NK-92 (cell line): ENCODE measurements at regions not wholly inside any gene's neighbourhood (a gene's known extent, or its start where the extent isn't known, plus 50 kb on each side); places are given as distances from the start of the nearest gene placed in this dataset.
"Not testable (repeated sequence)": the region's sequence is repeated elsewhere in the genome, so short reads cannot be mapped to it uniquely, and the experiment has no call there.

ENCODE experiments used
- DNase-seq: peaks from one replicate; lab custom pipeline; 2025; ENCODE audit not compliant: unreplicated experiment; lab: John Stamatoyannopoulos, UW

DNA sequence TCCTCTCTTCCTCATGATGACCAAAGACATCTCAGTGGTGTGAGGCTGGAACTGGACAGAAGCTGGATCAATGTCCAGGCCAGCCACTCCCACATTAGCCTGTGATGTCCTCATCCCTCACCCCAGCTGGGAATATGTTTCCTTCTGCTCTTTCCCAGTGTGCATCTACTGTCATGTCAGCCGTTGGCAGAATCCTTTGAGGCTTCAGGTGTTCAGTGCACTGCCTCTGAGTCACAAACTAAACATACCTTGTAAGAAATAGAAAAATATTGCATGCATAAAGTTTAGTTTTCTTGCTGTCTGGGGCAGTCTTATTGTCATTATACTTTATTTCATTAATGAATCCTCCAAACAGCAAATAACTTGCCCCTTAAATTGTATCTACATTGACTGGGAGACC, 161.6 kb upstream of the RASGRP1 start:
- no peak for DNase-seq

DNA sequence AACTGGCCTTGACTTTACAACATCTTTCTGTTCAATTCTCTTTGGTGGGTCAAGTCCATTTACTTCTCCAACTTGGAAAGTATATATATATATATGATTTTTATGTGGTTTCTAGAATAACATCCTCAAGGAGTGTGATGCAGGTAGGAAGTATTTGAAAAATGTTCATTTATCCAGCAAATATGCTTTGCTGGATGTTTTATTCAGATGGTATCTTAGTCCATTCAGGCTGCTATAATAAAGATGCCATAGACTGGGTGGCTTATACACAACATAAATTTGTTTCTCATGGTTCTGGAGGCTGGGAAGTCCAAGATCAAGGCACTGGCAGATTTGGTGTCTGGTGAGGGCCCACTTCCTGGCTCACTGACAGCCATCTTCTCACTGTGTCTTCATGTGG, 168.7 kb upstream of the RASGRP1 start:
- no peak for DNase-seq

DNA sequence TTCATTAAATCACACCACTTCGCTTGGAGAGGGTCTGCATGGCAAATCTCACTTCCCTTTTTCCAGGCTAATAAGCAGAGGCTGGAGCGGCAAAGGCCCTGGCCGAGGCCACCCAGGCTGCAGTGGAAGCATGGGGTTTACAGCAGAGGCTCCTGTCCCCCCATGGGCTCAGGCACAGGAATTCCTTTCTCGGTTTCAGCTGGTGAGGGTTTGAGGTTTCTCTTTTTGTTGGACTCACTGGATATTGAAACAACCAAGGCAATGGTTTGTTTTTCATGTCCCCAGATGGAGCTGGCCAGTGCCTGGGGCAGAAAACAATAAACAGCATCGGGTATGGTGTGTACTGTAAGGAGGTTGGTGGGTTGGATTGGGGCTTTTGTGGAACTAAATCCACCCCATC, 175.6 kb upstream of the RASGRP1 start:
- DNase-seq = no peak

DNA sequence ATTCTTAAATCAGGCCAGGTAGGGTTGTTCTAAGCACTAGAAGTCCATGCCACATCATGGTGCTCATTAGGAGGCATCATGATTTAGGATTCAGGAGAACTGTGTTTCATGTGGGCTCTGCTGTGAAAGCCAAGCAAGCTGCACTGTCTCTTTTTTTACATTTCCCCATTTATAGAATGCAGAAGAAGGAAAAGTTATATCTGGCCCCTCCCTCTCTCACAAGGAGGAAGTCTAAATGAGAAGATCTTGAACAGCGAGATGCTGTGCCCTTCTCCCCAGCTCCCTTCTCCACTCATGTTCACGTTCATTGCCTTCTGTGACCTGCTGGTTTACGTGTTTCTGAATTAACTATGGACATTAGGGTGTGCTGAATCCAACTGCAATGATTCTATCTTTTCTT, 178.5 kb upstream of the RASGRP1 start:
- no peak for DNase-seq

DNA sequence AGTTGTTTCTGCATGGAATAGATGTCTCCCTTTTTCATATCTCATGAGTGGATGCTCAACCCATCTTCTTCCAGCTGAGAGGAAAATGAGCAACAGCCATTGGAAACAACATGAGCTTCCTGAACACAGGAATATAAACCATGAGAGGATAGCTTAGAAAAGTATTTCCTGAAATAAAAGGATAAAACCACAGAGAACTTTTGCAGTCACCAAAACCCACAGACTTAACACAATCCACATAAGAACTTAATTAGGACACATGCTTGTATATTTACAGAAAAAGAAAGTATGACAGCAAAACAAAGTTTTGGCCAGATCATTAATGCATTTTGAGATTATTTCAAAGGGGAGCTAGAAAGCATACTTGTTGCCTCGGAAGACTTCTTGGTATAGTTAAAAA, 180.5 kb upstream of the RASGRP1 start:
- no peak for DNase-seq

DNA sequence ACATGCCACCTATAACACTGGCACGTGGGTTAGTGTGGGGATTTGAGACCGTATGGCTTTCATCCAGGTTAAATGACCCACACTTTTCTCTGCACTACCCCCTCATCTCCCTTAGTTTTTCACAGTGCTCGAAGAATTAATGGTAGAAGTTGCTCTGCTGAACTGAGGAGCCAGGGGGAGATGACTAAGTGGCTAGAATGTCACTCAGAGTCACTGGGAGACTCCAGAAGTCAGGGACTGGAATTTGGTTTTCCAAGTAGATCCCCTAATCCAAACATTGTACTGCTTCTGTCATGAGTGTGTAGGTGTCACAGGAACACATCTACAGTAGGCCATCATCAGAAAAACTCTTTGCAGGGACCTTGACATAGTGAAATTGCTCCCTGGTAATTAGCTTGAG, 181.0 kb upstream of the RASGRP1 start:
- no peak for DNase-seq

DNA sequence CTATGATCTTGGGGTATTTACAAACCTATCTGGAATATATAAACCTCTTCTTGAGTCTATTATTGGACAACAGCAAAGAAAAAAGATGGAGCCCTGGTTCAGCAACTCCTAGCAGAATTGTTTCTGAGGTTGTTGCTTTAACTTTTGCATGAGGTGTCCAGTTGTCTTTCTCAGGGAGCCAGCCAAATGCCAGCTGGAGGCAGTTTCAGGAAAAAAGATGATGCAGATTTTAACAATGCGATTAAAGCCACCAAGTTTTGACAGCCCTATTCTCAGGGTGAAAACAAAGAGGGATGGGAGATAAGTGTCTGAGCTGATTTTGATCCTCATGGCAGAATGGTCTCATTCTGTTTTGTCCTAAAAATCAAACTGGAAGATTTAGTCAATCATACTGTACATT, 181.6 kb upstream of the RASGRP1 start:
- no peak for DNase-seq

DNA sequence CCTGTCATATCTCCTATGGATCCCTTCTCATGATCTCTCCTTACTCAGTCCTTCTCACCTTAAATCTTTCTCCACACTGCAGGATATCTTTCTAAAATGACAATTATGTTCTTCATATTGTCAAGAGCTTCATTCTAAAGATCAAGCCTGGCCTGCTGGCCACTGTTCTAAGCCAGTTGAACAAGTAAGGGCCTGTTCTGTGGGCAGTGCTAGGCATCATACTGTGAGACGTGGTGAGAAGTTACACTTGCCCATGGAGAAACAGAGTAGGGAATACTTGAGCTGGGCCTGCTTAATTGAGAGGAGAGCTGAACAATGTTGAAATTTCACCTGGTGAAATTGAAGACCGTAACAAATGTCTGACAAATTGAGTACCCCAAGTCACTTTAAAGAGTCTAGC, 184.1 kb upstream of the RASGRP1 start:
- DNase-seq = no peak

DNA sequence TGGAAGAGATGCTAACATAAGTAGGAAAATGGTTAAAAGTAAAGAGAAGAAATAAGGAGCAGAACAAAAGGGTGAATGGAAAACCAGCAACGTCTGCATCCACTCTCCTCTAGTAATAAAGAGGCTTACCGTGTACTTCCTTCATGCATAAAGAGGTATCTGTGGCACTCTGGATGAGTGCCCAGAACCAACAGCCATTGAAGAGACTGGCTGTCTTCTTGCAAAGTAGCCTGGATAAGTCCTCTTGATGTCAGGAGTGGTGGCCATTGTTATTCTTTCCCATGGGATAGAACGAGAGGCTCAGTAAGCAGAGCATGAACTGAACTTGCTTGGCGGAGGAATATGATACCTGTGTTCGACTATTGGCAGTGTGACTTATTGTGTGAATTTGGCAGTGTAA, 186.2 kb upstream of the RASGRP1 start:
- DNase-seq = no peak

DNA sequence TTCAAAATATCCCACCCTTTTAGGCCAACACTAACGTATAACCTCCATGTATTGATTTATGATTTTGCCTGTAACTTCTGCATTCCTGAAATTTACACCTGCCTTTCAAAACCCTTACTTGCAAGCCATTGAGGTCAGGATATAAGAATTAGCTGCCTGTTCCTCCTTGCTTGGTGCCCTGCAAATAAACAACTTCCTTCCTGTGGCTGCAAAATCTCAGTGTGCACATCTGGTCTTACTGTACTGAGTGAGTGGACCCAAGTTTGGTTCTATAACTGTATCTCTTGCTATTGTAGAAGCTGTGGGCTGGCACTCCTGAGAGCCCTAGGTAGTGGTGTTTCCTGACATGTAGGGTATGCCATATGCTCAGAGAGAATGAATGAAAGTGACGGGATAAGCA, 191.1 kb upstream of the RASGRP1 start:
- DNase-seq = no peak

DNA sequence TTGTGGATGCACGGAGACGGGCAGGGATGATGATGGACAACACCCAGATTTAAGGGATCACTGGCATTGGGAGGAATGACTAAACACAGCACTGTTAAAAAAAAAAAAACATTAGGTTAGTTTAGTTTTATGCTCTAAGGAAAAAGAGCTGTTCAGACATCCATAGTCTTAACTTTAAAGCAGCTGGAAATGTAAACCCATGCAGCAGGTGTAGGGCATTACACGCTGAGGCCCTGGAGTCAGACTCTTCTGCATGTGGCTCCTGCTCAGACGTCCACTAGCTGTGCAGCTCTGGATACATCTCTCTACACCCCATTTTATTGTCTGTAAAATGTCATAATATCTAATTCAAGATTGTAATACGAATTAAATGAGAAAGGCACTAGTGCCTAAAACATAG, 191.8 kb upstream of the RASGRP1 start:
- DNase-seq = no peak

DNA sequence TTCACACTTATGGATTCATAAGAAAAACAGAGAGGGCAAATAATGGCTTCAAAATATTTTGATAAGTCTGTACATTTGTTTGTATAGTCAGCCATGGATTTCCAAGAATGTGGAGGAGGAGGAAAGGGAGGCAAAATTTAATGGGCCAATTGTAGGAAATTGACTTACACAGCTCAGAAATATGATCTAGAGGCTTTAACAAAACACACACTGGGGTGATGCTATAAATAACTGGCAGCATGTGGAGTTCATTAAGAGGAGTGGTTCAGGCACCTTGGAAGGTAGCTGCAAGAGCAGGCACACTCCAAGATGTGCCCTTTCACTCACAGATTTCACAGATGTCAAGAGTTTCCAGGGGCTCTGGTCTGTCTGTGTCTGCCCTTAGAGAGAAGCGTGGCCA, 193.4 kb upstream of the RASGRP1 start:
- DNase-seq = no peak

DNA sequence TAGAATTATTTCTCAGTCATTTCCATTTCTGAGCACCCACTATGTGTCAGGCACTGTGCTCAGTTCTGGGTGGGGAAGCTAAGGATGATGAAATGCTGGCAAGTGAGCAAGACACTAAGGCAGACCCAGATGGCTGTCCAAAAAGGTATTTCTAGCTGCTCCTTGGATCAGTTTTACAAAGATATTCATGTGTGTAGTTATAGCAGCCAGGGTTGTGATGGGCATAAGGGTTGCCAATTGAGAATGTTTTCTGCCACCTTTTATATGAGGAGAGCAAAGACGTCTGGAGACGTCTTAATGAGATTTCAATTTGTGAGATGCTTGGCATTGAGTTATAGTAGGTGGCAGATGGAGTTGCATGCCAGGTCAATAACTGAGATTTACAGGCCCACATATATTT, 197.1 kb upstream of the RASGRP1 start:
- no peak for DNase-seq

DNA sequence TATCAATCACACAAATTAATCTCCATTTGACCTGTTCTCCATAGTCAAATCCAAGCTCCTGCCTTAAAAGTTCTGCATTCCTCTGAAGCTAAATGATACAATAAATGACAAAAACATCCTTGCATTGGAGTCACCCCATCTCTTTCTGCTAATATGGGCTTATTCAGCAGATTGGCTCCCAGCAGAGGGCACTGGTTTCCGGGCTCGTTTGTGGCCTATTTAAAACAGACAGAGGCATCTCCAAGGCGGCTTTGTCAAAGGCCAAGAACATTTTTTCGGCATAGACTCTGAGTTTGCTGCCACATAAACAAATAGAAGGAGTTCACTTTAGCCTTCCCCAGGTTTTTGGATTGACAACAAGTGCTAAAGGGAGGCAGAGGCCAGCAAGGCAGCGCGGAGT, 204.4 kb upstream of the RASGRP1 start:
- no peak for DNase-seq

DNA sequence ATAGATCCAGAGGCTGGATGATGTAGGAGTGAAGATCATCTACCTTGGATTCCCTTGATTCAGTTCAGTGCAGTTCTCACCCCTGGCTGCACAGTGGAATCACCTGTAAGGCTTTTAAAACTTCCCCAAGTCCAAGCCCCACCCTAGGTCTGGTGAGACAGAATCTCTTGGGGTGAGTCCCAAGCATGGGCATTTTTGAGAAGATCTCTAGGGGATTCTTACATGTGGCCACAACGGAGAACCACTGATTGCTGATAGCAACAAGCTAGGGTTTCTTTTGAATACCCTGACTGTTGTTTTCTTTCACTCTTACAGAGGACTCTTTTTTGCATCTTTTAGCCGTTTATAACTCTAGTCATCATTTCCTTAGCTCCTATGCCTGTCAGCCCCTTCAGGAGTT, 204.9 kb upstream of the RASGRP1 start:
- no peak for DNase-seq

DNA sequence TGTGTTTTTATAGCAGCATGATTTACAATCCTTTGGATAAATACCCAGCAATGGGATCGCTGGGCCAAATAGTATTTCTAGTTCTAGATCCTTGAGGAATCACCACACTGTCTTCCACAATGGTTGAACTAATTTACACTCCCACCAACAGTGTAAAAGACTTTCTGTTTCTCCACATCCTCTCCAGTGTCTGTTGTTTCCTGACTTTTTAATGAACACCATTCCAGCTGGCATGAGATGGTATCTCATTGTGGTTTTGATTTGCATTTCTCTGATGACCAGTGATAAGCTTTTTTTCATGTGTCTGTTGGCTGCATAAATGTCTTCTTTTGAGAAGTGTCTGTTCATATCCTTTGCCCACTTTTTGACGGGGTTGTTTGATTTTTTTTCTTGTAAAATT, 209.5 kb upstream of the RASGRP1 start:
- DNase-seq = not testable (repeated sequence)

DNA sequence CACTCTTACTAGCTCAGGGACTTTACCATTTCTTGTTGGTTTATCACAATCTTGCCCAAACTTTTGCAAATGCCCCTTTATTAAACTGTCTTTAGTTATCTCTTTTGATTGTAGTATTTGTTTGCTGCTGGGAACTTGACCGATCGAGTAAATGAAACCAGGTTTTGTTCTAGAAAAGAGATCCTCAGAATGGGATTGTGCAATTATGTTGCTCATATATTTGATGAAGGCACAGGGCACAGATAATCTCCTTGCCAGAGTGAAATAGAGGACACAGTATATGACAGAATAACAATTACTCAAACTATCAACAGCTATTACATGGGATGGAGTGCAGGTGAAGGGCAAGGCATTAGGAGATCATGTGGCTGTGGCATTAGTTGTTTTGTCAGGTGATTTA, 216.6 kb upstream of the RASGRP1 start:
- no peak for DNase-seq

DNA sequence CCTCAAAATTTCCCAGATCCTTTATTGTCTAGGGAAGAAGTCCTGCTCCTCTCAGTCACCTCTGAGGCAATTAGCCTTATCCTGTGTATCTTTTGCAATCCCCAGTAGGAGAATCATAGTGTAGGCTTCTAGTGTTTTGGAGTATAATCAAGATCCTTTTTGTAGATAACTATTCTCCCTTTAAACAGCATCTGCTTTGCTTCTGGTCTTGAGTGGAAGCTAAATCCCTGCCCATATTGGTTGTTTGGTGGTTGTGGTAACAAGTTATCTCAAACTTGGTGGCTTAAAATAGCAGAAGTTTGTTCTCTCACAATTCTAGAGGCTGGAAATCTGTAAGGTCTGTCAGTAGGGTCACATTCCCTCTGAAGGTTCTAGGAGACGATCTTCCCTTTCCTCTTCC, 217.5 kb upstream of the RASGRP1 start:
- no peak for DNase-seq

DNA sequence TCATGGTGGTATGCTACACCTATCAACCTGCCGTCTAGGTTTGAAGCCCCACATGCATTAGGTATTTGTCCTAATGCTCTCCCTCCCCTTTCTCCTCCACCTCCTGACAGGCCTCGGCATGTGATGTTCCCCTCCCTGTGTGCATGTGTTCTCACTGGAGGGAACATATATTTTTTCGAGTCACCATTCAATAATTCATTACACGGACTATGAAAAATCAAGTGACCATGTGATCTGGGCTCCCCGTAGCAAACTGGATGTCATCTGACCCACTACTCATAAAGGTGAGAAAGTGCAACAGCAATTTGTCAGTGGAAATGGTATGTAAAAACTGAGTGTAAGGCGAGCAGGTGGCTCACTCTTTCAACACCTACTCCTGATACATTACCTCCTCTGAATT, 224.3 kb upstream of the RASGRP1 start:
- DNase-seq = no peak

DNA sequence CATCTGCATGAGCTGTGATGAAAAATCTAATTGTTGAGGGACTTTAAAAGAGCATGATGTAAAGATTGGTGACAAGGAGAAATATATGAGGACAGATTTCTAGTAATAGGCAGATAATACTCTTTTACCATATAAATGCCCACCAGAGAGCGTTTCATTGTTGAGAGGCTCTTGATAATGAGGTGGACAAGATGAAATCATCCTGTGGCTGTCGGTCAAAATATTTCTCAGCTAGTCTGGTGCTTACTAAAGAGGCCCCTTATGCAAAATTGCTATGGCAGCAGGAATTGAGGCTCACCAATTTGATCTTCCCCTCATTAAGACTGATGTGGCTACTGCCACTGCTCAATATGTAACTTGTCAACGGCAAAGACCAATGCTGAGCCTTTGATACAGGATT, 225.0 kb upstream of the RASGRP1 start:
- no peak for DNase-seq

DNA sequence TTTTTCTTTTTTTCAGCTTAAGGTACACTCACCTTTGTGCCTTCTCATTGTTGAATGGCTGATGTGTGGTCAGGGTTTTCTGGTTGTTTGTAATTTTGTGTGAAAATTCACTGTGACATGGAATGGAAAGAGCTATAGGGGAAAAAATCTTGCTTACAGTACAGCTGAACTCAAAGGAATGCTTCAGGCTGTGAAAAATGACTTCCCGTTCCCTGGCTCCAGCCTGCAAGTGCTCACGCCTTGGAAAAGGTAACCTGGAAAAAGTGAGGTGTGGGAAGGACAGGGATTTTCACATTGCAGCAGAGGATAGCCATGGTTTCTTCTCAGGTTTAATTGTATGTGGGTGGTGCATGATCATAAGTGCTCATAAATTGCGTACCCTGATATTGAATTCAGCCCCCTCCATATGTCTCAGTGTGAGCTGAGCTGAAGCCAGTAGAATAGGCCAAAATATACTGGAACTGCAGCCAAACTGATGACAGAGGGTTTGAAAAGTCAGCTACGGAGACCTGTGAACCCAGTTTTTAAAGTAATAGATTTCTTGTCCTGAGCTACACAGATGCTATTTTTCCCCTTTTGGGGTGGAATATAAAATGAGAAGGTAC, 228.7 kb upstream of the RASGRP1 start:
- no peak for DNase-seq

DNA sequence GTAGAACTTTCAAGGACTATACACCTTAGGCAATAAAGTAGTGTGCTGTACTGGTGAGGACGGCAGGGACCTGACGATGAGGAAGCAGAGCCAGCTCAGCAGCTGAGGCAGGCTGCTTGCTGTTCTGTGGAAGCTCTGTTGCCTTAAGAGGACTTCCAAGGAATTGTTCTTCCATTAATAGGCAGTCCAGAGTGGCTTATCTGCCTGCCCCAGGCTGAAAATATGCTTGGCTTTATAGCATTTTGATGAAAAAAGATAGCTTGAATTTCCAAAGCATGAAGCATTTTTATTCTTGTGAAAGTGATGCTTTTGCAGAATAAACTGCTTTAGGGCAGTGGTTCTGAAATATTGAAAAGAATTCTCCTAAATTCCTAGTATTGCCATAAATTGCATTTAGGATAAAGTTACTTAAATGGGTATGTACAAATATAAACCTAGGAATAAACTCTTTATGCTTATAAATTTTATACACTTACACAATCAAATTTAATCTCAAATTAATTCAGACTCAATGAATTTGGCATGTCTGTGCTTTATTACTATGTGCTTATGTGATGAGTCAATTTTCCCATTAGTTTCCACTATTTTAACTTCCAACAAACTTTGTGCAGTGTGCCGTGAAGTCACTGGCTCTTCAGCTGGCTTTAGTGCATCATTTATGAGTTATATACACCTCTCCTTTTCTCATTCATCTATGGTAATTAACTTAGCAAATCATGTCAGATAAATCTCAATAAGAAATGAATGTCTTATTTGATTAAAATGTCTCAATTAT, 231.0 kb upstream of the RASGRP1 start:
- DNase-seq = no peak

DNA sequence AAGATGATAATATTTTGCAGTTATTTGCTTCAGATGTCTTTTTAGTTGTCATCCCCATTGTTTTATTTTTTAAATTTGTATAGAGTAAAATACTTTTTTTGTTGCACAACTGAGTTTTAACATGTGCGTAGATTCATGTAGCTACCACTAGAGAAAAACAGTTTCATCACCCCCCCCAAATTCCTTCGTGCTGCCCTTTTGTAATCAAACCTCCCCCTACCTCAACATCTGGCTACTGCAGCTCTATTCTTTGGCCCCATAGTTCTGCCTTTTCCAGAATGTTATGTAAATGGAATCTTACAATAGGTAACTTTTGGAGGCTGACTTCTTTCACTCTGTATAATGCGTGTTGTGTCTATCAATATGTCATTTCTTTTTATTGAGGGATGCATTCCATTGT, 232.0 kb upstream of the RASGRP1 start:
- no peak for DNase-seq
